H9 (cell line): ENCODE measurements at regions not wholly inside any gene's neighbourhood (a gene's known extent, or its start where the extent isn't known, plus 50 kb on each side); places are given as distances from the start of the nearest gene placed in this dataset.

Source experiments
- DNase-seq: peaks from one replicate; pipeline ENCODE4 v3.0.0-alpha.2; 2017
- H2AFZ ChIP-seq: one replicate; pipeline ENCODE4 v1.6.1; 2013; ENCODE audit warnings: mild to moderate bottlenecking, low read length, control low read depth, moderate library complexity
- H2AK5ac ChIP-seq: 2 replicates; pipeline ENCODE4 v1.6.1; 2013; ENCODE audit warnings: low read length, control low read depth, mixed read lengths; ENCODE audit not compliant: insufficient read length
- H2BK120ac ChIP-seq: one replicate; pipeline ENCODE4 v1.6.1; 2013; ENCODE audit warnings: low read depth, mild to moderate bottlenecking, low read length, control low read depth, inconsistent platforms; ENCODE audit not compliant: poor library complexity, severe bottlenecking
- H2BK12ac ChIP-seq: 2 replicates; pipeline ENCODE4 v1.6.1; 2013; ENCODE audit warnings: low read length, control low read depth, mixed read lengths, low read depth; ENCODE audit not compliant: insufficient read length
- H2BK15ac ChIP-seq: 2 replicates; pipeline ENCODE4 v1.6.1; 2013; ENCODE audit warnings: low read depth, low read length, control low read depth
- H2BK20ac ChIP-seq: one replicate; pipeline ENCODE4 v1.6.1; 2013; ENCODE audit warnings: low read depth, mild to moderate bottlenecking, low read length, control low read depth, inconsistent platforms; ENCODE audit not compliant: poor library complexity, severe bottlenecking
- H2BK5ac ChIP-seq: 2 replicates; pipeline ENCODE4 v1.6.1; 2013; ENCODE audit warnings: low read length, control low read depth, mixed read lengths; ENCODE audit not compliant: insufficient read length
- H3K14ac ChIP-seq: 2 replicates; pipeline ENCODE4 v1.6.1; 2013; ENCODE audit warnings: low read length, control low read depth; ENCODE audit not compliant: insufficient read depth
- H3K18ac ChIP-seq: 2 replicates; pipeline ENCODE4 v1.6.1; 2013; ENCODE audit warnings: low read depth, mild to moderate bottlenecking, mixed read lengths, low read length, control low read depth; ENCODE audit not compliant: insufficient read length
- H3K23ac ChIP-seq: 2 replicates; pipeline ENCODE4 v1.6.1; 2013; ENCODE audit warnings: low read length, control low read depth, mixed read lengths, low read depth; ENCODE audit not compliant: insufficient read length
- H3K23me2 ChIP-seq: 2 replicates; pipeline ENCODE4 v1.6.1; 2013; ENCODE audit warnings: low read depth, mild to moderate bottlenecking, mixed read lengths, low read length, control low read depth; ENCODE audit not compliant: insufficient read length, poor library complexity, severe bottlenecking
- H3K27ac ChIP-seq: 2 replicates; pipeline ENCODE4 v1.5.1; 2013; ENCODE audit warnings: low read length, control low read depth, mixed read lengths, low read depth; ENCODE audit not compliant: insufficient read length
- H3K27me3 ChIP-seq: 2 replicates; pipeline ENCODE4 v1.6.1; 2013; ENCODE audit warnings: low read length, control low read depth, inconsistent platforms; ENCODE audit not compliant: insufficient read depth
- H3K4ac ChIP-seq: 2 replicates; pipeline ENCODE4 v1.6.1; 2013; ENCODE audit warnings: low read depth, mild to moderate bottlenecking, control low read depth, inconsistent platforms, low read length, moderate library complexity
- H3K4me1 ChIP-seq: 2 replicates; pipeline ENCODE4 v1.6.1; 2013; ENCODE audit warnings: low read length, control low read depth, inconsistent platforms; ENCODE audit not compliant: insufficient read depth
- H3K4me2 ChIP-seq: 2 replicates; pipeline ENCODE4 v1.6.1; 2013; ENCODE audit warnings: low read length, control low read depth, mixed read lengths; ENCODE audit not compliant: insufficient read length, insufficient read depth
- H3K56ac ChIP-seq: 2 replicates; pipeline ENCODE4 v1.6.1; 2013; ENCODE audit warnings: low read depth, mild to moderate bottlenecking, mixed read lengths, low read length, control low read depth; ENCODE audit not compliant: insufficient read length
- H3K79me1 ChIP-seq: 2 replicates; pipeline ENCODE4 v1.6.1; 2013; ENCODE audit warnings: low read depth, mild to moderate bottlenecking, moderate library complexity, low read length, control low read depth, inconsistent platforms; ENCODE audit not compliant: insufficient read depth, poor library complexity, severe bottlenecking
- H3K79me2 ChIP-seq: 2 replicates; pipeline ENCODE4 v1.6.1; 2013; ENCODE audit warnings: low read length, control low read depth, inconsistent platforms; ENCODE audit not compliant: insufficient read depth
- H3K9ac ChIP-seq: 2 replicates; pipeline ENCODE4 v1.6.1; 2013; ENCODE audit warnings: low read length, control low read depth, mixed read lengths; ENCODE audit not compliant: insufficient read length; ENCODE audit errors: extremely low read depth
- H3K9me3 ChIP-seq: one replicate; pipeline ENCODE4 v1.6.1; 2013; ENCODE audit warnings: low read depth, low read length, inconsistent platforms; ENCODE audit not compliant: control insufficient read depth
- H3T11ph ChIP-seq: one replicate; pipeline ENCODE4 v1.6.1; 2013; ENCODE audit warnings: mild to moderate bottlenecking, low read length, control low read depth, inconsistent platforms
- H4K20me1 ChIP-seq: one replicate; pipeline ENCODE4 v1.6.1; 2013; ENCODE audit not compliant: control insufficient read depth, insufficient read length, insufficient read depth
- H4K5ac ChIP-seq: 2 replicates; pipeline ENCODE4 v1.6.1; 2013; ENCODE audit warnings: low read depth, mild to moderate bottlenecking, mixed read lengths, low read length, control low read depth; ENCODE audit not compliant: insufficient read length
- H4K8ac ChIP-seq: replicated peaks from 2 replicates; pipeline ENCODE4 v1.6.1; 2013; ENCODE audit warnings: low read length, control low read depth, mixed read lengths, low read depth; ENCODE audit not compliant: insufficient read length
- H4K91ac ChIP-seq: 2 replicates; pipeline ENCODE4 v1.6.1; 2013; ENCODE audit warnings: low read depth, mild to moderate bottlenecking, moderate library complexity, mixed read lengths, low read length, control low read depth; ENCODE audit not compliant: insufficient read length
- H3K27ac Mint-ChIP-seq, 3 experiments: 2 replicates in 2 of 3; 3 replicates in 1 of 3; pipeline ENCODE4 v1.8.0; 2020 to 2021; ENCODE audit warnings: mixed read lengths in 3 of 3, mild to moderate bottlenecking in 1 of 3, moderate library complexity in 1 of 3
- H3K27me3 Mint-ChIP-seq: 2 replicates; pipeline ENCODE4 v1.8.0; 2021; ENCODE audit warnings: low read depth, mild to moderate bottlenecking, moderate library complexity, mixed read lengths
- H3K36me3 Mint-ChIP-seq, 3 experiments: 2 replicates in 2 of 3; 3 replicates in 1 of 3; pipeline ENCODE4 v1.8.0; 2020 to 2021; ENCODE audit warnings: low read depth in 3 of 3, mixed read lengths in 3 of 3; ENCODE audit not compliant: insufficient read depth in 1 of 3
- H3K4me1 Mint-ChIP-seq, 2 experiments: 2 replicates each; pipeline ENCODE4 v1.8.0; 2020; ENCODE audit warnings: mixed read lengths in 2 of 2
- H3K4me3 Mint-ChIP-seq, 2 experiments: 2 replicates in 1 of 2; 3 replicates in 1 of 2; pipeline ENCODE4 v1.8.0; 2020 to 2021; ENCODE audit warnings: mild to moderate bottlenecking in 2 of 2, mixed read lengths in 2 of 2, moderate library complexity in 1 of 2
- H3K9me3 Mint-ChIP-seq, 2 experiments: 2 replicates in 1 of 2; 3 replicates in 1 of 2; pipeline ENCODE4 v1.8.0; 2020; ENCODE audit warnings: mild to moderate bottlenecking in 2 of 2, mixed read lengths in 2 of 2, moderate library complexity in 1 of 2
- CTCF ChIP-seq: fragments of 200-600 bp; sonication (generic); conservative IDR thresholded peaks from 3 replicates; pipeline ENCODE4 v1.8.0; 2021; ENCODE audit warnings: antibody characterized with exemption, mild to moderate bottlenecking
- WGBS: extraction: QIAGEN DNeasy Blood & Tissue Kit; methylation state at CpG from one replicate; pipeline ENCODE4 v1.1.7; 2013; ENCODE audit warnings: missing lambda C conversion rate, low lambda C conversion rate, mixed read lengths; ENCODE audit not compliant: insufficient read length; ENCODE audit errors: extremely low coverage; 5-methylcytosine and 5-hydroxymethylcytosine counted together

- no peaks in the 10 kb centered on the region for H3K27me3 Mint-ChIP-seq
- H4K5ac ChIP-seq: no peak overlapping the region
- H3K4ac ChIP-seq: no peak overlapping the region
- H3K23ac ChIP-seq: no peak overlapping the region
- no peaks in the 10 kb centered on the region for H3K9me3 ChIP-seq
- H2BK15ac ChIP-seq: no peak overlapping the region
- no peaks in the 10 kb centered on the region for H4K20me1 ChIP-seq
- no peaks in the 10 kb centered on the region for H3K4me1 ChIP-seq
- no peak overlapping the region for H3K27ac Mint-ChIP-seq
- peaks cover 0 to under 1% of the 10 kb centered on the region in 2 experiments; a peak in 1 of 4 replicates for H3K4me1 Mint-ChIP-seq
- H3K27ac ChIP-seq: no peak overlapping the region
- H3K9me3 Mint-ChIP-seq: peaks cover 7 to 10% of the 10 kb centered on the region in 2 experiments; a peak in 3 of 5 replicates
- no peak for TF ChIP-seq CTCF
- no peak overlapping the region for H2BK5ac ChIP-seq
- no peak overlapping the region for H3K4me3 Mint-ChIP-seq
- H4K8ac ChIP-seq: no peak overlapping the region
- H4K91ac ChIP-seq: no peak overlapping the region
- H3K79me2 ChIP-seq: no peaks in the 10 kb centered on the region
- no peaks in the 10 kb centered on the region for H3K27me3 ChIP-seq
- WGBS: no CpG with 5 or more reads among the region's 1 CpG
- H3T11ph ChIP-seq: no peak overlapping the region
- H3K14ac ChIP-seq: no peak overlapping the region
- no peak overlapping the region for H2BK12ac ChIP-seq
- no peak overlapping the region for H2BK20ac ChIP-seq
- no peak overlapping the region for H2BK120ac ChIP-seq
- H3K4me2 ChIP-seq: no peak overlapping the region
- no peak for DNase-seq
- H3K18ac ChIP-seq: no peak overlapping the region
- no peaks in the 10 kb centered on the region for H3K79me1 ChIP-seq
- H3K23me2 ChIP-seq: no peaks in the 10 kb centered on the region
- no peak overlapping the region for H2AK5ac ChIP-seq
- peaks cover 0 to 9% (median 0%) of the 10 kb centered on the region in 3 experiments; a peak in 3 of 7 replicates for H3K36me3 Mint-ChIP-seq
- H2AFZ ChIP-seq: no peak overlapping the region
- no peak overlapping the region for H3K56ac ChIP-seq
- no peak overlapping the region for H3K9ac ChIP-seq
Observed at GRCh38 chr3:170709046-170709445, 123.2 kb upstream of the SLC7A14 start.
